ENCODE measurements at regions not wholly inside any gene's neighbourhood (a gene's known extent, or its start where the extent isn't known, plus 50 kb on each side); places are given as distances from the start of the nearest gene placed in this dataset.

DNA sequence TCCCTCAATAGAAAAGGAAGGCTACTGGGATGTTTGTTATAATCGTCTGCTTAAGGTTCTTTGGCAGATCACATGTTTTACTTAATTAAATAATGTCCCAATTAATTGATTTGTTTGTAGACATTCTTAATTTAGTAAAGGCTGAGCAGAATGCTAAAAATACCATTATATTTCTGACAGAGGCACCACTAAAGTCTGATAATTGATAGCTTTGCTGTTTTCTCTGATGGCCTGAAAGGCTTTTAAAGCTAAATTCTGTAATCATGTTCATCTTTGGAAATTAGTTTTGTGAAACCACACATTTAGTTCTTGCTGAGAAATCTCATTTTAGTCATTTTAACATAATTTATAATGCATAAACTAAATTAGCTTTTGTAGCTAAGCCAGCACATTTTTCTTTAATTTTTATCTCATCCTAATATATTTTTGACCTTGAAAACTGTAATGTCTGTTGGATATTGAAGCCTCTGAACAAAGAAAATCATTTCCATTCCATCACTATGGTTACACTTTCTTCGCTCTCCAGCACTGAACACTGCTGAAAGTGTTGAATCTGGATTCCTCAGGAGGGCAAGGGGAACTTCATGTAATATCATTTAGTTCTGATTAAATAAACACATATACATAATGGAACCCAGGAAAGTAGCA lies 329.4 kb downstream of the ELAVL2 start:
- intact Hi-C loops (cut with DNase I), result no loop called here
- DNase-seq (ENCODE audit: low spot score), result no peak

DNA sequence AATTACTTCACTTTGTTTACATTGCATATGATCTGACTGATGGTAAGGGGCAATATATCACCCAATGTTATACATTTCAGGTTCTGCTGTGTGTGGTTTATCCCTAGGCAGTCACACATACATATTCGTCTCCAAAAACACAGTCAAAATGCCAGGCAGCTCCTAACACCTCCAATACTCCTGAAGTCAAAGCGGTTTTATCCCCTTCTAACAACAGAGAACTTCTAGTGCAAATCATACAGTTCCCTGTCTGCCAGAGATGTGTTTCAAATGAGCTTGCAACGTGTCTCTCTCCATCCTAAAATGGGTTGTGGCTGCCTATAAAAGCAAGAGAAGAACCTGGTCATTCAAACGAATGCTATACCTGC lies 328.9 kb downstream of the ELAVL2 start:
- intact Hi-C loops (cut with DNase I), result no loop called here
- TF ChIP-seq, protein P1, sequence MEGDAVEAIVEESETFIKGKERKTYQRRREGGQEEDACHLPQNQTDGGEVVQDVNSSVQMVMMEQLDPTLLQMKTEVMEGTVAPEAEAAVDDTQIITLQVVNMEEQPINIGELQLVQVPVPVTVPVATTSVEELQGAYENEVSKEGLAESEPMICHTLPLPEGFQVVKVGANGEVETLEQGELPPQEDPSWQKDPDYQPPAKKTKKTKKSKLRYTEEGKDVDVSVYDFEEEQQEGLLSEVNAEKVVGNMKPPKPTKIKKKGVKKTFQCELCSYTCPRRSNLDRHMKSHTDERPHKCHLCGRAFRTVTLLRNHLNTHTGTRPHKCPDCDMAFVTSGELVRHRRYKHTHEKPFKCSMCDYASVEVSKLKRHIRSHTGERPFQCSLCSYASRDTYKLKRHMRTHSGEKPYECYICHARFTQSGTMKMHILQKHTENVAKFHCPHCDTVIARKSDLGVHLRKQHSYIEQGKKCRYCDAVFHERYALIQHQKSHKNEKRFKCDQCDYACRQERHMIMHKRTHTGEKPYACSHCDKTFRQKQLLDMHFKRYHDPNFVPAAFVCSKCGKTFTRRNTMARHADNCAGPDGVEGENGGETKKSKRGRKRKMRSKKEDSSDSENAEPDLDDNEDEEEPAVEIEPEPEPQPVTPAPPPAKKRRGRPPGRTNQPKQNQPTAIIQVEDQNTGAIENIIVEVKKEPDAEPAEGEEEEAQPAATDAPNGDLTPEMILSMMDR (IDR thresholded peaks at IDR 0.05), result no peak
- TF ChIP-seq POLR2A (IDR thresholded peaks at IDR 0.05) (no peak), POLR2AphosphoS5 (IDR thresholded peaks at IDR 0.05) (no peak)
- no peaks in the 10 kb centered on the region for H3K4me1 ChIP-seq (replicated peaks)
- H3K4me3 ChIP-seq, result no peak overlapping the region
- 49% methylated on average over 4 of the region's 4 CpGs for WGBS
- H3K9me3 ChIP-seq, result no peaks in the 10 kb centered on the region
- no peaks in the 10 kb centered on the region for H3K36me3 ChIP-seq
- H3K27me3 ChIP-seq (replicated peaks; ENCODE audit: insufficient read depth), result no peaks in the 10 kb centered on the region
- no peak for DNase-seq (ENCODE audit: low spot score)
- no peak overlapping the region for H3K27ac ChIP-seq

More for the DNA sequence above, 329.4 kb downstream of the ELAVL2 start:
- Histone ChIP-seq H3K4me1 (replicated peaks) (no peaks in the 10 kb centered on the region), H3K27ac (no peak overlapping the region), H3K27me3 (replicated peaks; ENCODE audit: insufficient read depth) (no peaks in the 10 kb centered on the region), H3K9me3 (no peaks in the 10 kb centered on the region), H3K4me3 (no peak overlapping the region), H3K36me3 (no peaks in the 10 kb centered on the region)
- no peak for TF ChIP-seq POLR2A (IDR thresholded peaks at IDR 0.05)
- TF ChIP-seq, protein P1 (IDR thresholded peaks at IDR 0.05), result no peak
- no peak for TF ChIP-seq POLR2AphosphoS5 (IDR thresholded peaks at IDR 0.05)
- WGBS, result 61% methylated on average over 2 of the region's 2 CpGs

DNA sequence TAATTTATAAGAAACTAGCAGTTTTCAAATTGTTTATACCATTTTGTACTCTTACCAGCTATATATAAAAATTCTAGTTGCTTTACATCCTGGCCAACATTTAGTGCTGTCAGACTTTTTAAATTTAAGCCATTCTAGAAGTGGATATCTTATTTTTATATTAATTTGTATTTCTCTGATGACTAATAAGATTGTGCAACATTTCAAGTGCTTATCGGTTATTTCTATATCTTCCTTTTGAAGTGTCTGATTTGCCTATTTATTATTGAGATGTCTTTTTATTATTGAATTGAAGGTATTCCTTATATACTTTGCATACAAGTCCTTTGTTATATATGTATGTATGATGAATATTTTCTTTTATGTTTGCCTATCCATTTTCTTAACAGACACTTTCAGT lies 324.0 kb downstream of the ELAVL2 start:
- intact Hi-C loops (cut with DNase I), result loop anchor here (10.0 kb wide), 1 partner anchor 57 kb away; no protein-coding TSS in a partner anchor
- H3K4me3 ChIP-seq, result no peak overlapping the region
- no peaks in the 10 kb centered on the region for H3K4me1 ChIP-seq (replicated peaks)
- H3K36me3 ChIP-seq, result no peaks in the 10 kb centered on the region
- DNase-seq (ENCODE audit: low spot score), result no peak
- H3K9me3 ChIP-seq, result no peaks in the 10 kb centered on the region
- H3K27me3 ChIP-seq (replicated peaks; ENCODE audit: insufficient read depth), result no peaks in the 10 kb centered on the region
- H3K27ac ChIP-seq, result no peak overlapping the region
- TF ChIP-seq POLR2AphosphoS5 (IDR thresholded peaks at IDR 0.05) (no peak), POLR2A (IDR thresholded peaks at IDR 0.05) (no peak)
- TF ChIP-seq, protein P1 (IDR thresholded peaks at IDR 0.05), result no peak
- WGBS, result 91% methylated on average over 1 of the region's 1 CpG

DNA sequence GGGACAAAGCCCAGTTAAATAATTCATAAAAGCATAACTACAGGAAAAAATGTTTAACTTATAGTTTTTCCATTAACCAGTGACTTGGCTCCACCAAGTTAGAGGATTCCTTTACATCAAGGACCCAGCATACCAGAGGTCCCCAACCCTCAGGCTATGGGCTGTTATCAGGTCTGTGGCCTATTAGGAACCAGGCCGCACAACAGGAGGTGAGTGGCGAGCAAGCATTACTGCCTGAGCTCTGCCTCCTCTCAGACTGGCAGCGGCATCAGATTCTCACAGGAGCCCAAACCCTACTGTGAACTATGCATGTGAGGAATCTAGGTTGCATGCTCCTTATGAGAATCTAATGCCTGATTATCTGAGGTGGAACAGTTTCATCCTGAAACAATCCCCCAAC lies 303.1 kb downstream of the ELAVL2 start:
- Histone ChIP-seq H3K4me3 (no peak overlapping the region), H3K27ac (no peak overlapping the region), H3K36me3 (no peaks in the 10 kb centered on the region), H3K9me3 (no peaks in the 10 kb centered on the region), H3K4me1 (replicated peaks) (no peaks in the 10 kb centered on the region), H3K27me3 (replicated peaks; ENCODE audit: insufficient read depth) (no peaks in the 10 kb centered on the region)
- no peak for TF ChIP-seq POLR2AphosphoS5 (IDR thresholded peaks at IDR 0.05)
- TF ChIP-seq, protein P1 (IDR thresholded peaks at IDR 0.05), result no peak
- intact Hi-C loops (cut with DNase I), result loop anchor here (10.0 kb wide), 1 partner anchor 142 kb away; no protein-coding TSS in a partner anchor
- 93% methylated on average over 3 of the region's 3 CpGs for WGBS
- no peak for DNase-seq (ENCODE audit: low spot score)

DNA sequence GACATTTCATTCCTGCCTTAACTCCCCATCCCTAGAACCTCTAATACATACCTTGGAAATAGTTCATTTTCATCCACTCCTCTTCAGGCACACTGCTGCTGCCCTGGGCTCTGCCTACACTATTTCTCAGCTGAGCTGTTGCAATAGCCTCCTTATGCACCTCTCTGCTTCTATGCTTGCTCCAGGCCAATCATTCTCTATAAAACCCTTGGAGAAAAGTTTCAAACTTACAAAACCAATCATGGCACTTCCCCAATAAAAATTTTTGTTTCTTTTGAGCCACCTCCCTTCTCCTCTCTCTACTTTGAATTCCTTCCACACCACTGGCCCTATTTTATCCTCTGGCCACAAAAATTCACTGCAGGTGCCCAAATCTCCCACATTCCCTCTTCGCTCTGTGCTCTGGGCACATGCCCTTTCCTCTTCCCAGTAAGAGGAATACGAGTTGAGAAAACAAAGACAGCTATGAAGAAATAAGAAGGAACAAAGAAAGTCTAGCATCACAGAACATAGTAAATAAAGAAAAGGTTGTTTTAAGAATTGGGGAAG lies 301.4 kb downstream of the ELAVL2 start:
- Histone ChIP-seq H3K27me3 (replicated peaks; ENCODE audit: insufficient read depth) (no peaks in the 10 kb centered on the region), H3K9me3 (no peaks in the 10 kb centered on the region), H3K27ac (no peak overlapping the region), H3K36me3 (no peaks in the 10 kb centered on the region), H3K4me3 (no peak overlapping the region), H3K4me1 (replicated peaks) (no peaks in the 10 kb centered on the region)
- WGBS, result 60% methylated on average over 2 of the region's 2 CpGs
- no peak for DNase-seq (ENCODE audit: low spot score)
- no peak for TF ChIP-seq POLR2A (IDR thresholded peaks at IDR 0.05)
- TF ChIP-seq, protein P1 (IDR thresholded peaks at IDR 0.05), result no peak
- TF ChIP-seq POLR2AphosphoS5 (IDR thresholded peaks at IDR 0.05), result no peak
- intact Hi-C loops (cut with DNase I), result loop anchor here (10.0 kb wide), 1 partner anchor 140 kb away; no protein-coding TSS in a partner anchor

All from prostate gland (tissue), 2 donors.